Prostate gland (tissue), 2 donors: ENCODE measurements at regions not wholly inside any gene's neighbourhood (a gene's known extent, or its start where the extent isn't known, plus 50 kb on each side); places are given as distances from the start of the nearest gene placed in this dataset.

ENCODE experiments used
- POLR2A ChIP-seq: fragments of 450-650 bp; IDR thresholded peaks from one replicate; pipeline ENCODE4 v1.6.1; 2016; ENCODE audit warnings: antibody characterized with exemption, mild to moderate bottlenecking
- POLR2AphosphoS5 ChIP-seq: sonication (generic); formaldehyde crosslinking; IDR thresholded peaks from one replicate; pipeline ENCODE4 v1.6.1; 2017; ENCODE audit warnings: antibody characterized with exemption
- TF ChIP-seq, protein P1 (sequence below), 4 experiments: fragments of 200-600 bp in 2 of 4; fragments of 450-650 bp in 2 of 4; sonication (generic) in 2 of 4; IDR thresholded peaks; 1 replicate in 3 of 4; 2 replicates in 1 of 4; pipeline ENCODE4 v1.5.1; 2016 to 2019; ENCODE audit warnings: antibody characterized with exemption in 4 of 4, mild to moderate bottlenecking in 2 of 4, moderate library complexity in 2 of 4

DNA sequence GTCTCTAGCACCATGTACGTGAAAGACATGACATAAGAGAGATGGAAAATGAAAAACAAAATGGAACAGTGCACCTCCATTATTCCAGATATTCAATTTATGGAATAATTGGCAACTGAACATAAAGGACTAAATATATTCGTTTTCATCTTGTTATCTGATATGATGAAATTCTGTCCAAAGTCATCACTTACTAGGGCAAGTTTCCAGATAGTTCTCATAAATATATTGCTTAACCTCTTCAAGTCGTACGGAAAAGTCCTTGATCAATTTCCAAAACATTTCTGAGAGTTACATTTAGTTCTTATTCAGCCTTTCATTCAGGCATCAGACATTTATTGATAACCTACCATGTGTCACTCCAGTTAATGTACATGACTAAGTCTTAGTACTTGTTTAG is 185.2 kb downstream of the HGF start:
- TF ChIP-seq, protein P1, sequence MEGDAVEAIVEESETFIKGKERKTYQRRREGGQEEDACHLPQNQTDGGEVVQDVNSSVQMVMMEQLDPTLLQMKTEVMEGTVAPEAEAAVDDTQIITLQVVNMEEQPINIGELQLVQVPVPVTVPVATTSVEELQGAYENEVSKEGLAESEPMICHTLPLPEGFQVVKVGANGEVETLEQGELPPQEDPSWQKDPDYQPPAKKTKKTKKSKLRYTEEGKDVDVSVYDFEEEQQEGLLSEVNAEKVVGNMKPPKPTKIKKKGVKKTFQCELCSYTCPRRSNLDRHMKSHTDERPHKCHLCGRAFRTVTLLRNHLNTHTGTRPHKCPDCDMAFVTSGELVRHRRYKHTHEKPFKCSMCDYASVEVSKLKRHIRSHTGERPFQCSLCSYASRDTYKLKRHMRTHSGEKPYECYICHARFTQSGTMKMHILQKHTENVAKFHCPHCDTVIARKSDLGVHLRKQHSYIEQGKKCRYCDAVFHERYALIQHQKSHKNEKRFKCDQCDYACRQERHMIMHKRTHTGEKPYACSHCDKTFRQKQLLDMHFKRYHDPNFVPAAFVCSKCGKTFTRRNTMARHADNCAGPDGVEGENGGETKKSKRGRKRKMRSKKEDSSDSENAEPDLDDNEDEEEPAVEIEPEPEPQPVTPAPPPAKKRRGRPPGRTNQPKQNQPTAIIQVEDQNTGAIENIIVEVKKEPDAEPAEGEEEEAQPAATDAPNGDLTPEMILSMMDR (IDR thresholded peaks at IDR 0.05) = no peak
- TF ChIP-seq POLR2A (no peak), POLR2AphosphoS5 (no peak)
